Left renal cortex interstitium (tissue), 4 donors: ENCODE measurements at regions not wholly inside any gene's neighbourhood (a gene's known extent, or its start where the extent isn't known, plus 50 kb on each side); places are given as distances from the start of the nearest gene placed in this dataset.

Source experiments
- DNase-seq, 4 donors: peaks; one replicate each; pipeline ENCODE4 v3.0.0-alpha.2; 2013; ENCODE audit warnings: low read depth in 4 of 4, low spot score in 2 of 4, missing footprints in 1 of 4

- no peak for DNase-seq
These were observed 1623.2 kb downstream of the RPA4 start for GRCh38 chrX:98506907-98507306.

GRCh38 chrX:98514032-98514431 is 1630.3 kb downstream of the RPA4 start:
- DNase-seq: no peak

DNA sequence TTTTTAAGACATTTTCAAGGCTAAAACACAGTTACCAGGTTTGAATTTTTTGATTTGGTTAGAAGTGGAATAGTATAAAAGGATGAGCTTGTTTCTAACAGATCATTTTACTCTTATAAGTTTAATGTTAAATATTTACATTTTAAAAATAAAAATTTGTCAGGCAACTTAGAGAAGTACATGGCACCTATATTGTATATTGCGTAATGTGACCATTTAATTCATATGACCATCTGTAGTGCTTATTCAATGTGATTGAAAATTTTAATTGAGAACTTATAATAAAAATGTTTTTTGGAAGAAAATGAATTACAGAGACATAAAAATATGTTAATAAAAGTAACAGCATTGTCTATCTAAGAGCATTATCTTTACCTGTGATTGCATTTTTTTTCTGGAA is 1632.4 kb downstream of the RPA4 start:
- no peak for DNase-seq

- DNase-seq: no peak
These were observed 1639.3 kb downstream of the RPA4 start for GRCh38 chrX:98523026-98523425.

- DNase-seq: no peak
These were observed 1639.8 kb downstream of the RPA4 start for GRCh38 chrX:98523521-98523920.

- no peak for DNase-seq
These were observed 1664.8 kb downstream of the RPA4 start for GRCh38 chrX:98548519-98548918.

DNA sequence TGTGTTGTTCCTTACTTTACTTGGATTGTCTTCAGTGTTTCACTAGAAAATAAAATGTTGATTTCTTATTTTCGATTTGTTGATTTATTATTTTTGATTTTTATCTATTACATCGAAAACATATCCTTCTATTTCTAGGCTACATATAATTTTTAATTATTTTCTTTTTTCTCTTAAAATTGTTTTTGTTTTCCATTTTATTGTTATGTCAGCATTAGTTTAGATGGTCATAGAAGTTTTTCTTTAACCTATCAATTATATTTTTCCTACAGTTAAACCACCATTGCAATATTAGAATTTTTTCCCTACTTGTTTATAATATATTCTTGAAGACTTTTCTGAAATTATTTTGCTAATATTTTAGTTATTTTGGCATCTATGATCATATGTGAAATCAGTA is 1685.1 kb downstream of the RPA4 start:
- no peak for DNase-seq

DNA sequence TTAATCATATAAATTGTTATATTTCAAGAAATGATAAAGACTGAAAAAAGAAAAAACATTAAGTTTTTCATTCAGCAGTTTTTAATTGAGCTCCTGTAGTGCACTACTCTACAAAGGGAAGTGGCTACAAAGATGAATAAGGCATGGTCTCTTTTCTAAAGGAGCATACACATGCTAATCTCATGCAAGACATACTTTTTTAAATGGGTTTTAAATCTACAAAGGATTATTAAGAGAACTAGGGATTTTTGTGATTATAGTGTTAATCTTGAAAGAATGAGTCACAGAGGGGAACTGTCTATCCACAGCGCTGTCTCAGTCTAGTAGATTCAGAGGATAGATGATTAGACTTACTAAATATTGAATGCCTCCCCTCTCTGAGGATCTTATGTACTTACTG is 1722.2 kb downstream of the RPA4 start:
- no peak for DNase-seq

DNA sequence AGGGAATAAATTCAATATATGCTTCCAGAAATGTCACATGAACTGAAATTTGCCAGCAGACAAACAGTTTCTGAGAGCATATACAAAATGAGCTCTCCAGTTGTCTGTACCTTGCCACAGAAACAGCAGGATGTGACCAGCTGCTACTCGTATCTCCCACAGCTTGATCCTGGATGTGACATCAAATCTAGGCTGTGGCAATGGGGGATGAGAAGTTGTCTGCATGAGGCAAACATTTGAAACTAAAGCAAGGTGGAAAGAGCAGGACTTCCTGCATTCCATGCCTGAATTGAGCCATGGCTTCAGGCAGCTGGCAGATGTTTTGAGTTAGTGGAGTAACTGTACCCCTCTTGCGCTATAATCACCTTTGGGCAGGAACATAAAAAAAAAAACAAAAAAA is 1724.0 kb downstream of the RPA4 start:
- no peak for DNase-seq

- DNase-seq: no peak
These were observed 1743.9 kb downstream of the RPA4 start for GRCh38 chrX:98627645-98628044.

GRCh38 chrX:98637451-98637850 is 1753.7 kb downstream of the RPA4 start:
- no peak for DNase-seq

GRCh38 chrX:98646351-98646750 is 1762.6 kb downstream of the RPA4 start:
- no peak for DNase-seq

- DNase-seq: no peak
These were observed 1755.5 kb downstream of the PCDH19 start for GRCh38 chrX:98654565-98654964.
